ENCODE measurements at regions not wholly inside any gene's neighbourhood (a gene's known extent, or its start where the extent isn't known, plus 50 kb on each side); places are given as distances from the start of the nearest gene placed in this dataset.

DNA sequence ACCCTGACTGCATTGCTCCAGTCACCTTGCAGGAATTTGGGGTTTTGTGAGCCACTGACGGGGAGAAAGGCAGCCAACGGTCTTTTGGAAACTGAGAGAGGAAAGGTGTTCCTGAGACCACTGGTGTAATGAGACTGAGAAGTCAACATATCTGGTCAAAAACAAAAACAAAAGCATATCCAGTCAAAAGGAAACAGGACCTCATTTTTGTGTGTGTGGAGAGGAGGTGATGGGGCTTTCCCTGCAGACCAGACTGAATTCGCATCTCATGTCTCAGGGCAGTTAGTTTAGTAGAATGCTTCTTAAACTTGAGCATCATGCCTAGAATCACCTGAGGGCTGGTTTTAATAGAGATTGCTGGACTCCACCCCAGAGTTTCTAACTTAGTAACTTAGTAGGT is 198.4 kb downstream of the COPRS start:
- Histone ChIP-seq H2AFZ (ENCODE audit: low read length) (no peak overlapping the region), H3K4me3 (ENCODE audit: extremely low read depth in 1 of 4, insufficient read depth in 2 of 4, low read depth in 3 of 4, low read length in 4 of 4) (no peak overlapping the region), H2BK20ac (ENCODE audit: low read length) (no peak overlapping the region), H3K9ac (replicated peaks in 1 of 4; ENCODE audit: extremely low read depth in 1 of 4, low read depth in 3 of 4, low read length in 3 of 4) (no peak overlapping the region), H3K56ac (replicated peaks; ENCODE audit: insufficient read length, low read depth, low read length) (no peak overlapping the region), H3K23ac (ENCODE audit: insufficient read length) (no peak overlapping the region), H2BK15ac (ENCODE audit: low read length) (no peak overlapping the region), H4K20me1 (replicated peaks in 1 of 2; ENCODE audit: control insufficient read depth in 1 of 2, insufficient read depth in 2 of 2, low read length in 2 of 2) (no peaks in the 10 kb centered on the region), H4K5ac (ENCODE audit: insufficient read length, low read depth, low read length) (no peak overlapping the region), H4K91ac (replicated peaks; ENCODE audit: insufficient read length, low read length) (no peak overlapping the region), H3K79me2 (ENCODE audit: control insufficient read depth in 1 of 2, insufficient read depth in 2 of 2, low read length in 2 of 2) (no peaks in the 10 kb centered on the region), H4K8ac (ENCODE audit: extremely low read depth, insufficient read depth, low read length) (no peak overlapping the region), H3K27me3 (replicated peaks in 1 of 4; ENCODE audit: control insufficient read depth in 3 of 4, extremely low read depth in 1 of 4, insufficient read depth in 3 of 4, low read length in 3 of 4) (no peaks in the 10 kb centered on the region), H3K9me3 (ENCODE audit: insufficient read depth in 2 of 2, low read depth in 1 of 2, low read length in 1 of 2) (peaks cover 6 to 10% of the 10 kb centered on the region in 2 experiments; a peak in 2 of 4 replicates), H3K4me2 (ENCODE audit: insufficient read depth in 1 of 2, low read depth in 2 of 2, low read length in 2 of 2) (no peak overlapping the region), H3K23me2 (ENCODE audit: low read depth, low read length) (no peaks in the 10 kb centered on the region), H2BK12ac (ENCODE audit: low read depth, low read length) (no peak overlapping the region), H3K27ac (ENCODE audit: low read depth, low read length) (no peak overlapping the region), H2BK120ac (replicated peaks; ENCODE audit: low read depth, low read length) (no peak overlapping the region), H3K79me1 (ENCODE audit: low read depth, low read length) (no peaks in the 10 kb centered on the region), H3K4ac (replicated peaks; ENCODE audit: insufficient read length, low read depth, low read length) (peak overlapping the region; percentile 21), H2AK5ac (ENCODE audit: low read depth, low read length) (no peak overlapping the region), H3K18ac (ENCODE audit: extremely low read depth, low read length) (no peak overlapping the region), H3K14ac (ENCODE audit: insufficient read length) (no peak overlapping the region), H3K4me1 (replicated peaks in 1 of 4; ENCODE audit: control insufficient read depth in 3 of 4, insufficient read depth in 4 of 4, low read length in 3 of 4) (no peaks in the 10 kb centered on the region), H2BK5ac (ENCODE audit: low read depth, low read length) (no peak overlapping the region), H3K36me3 (ENCODE audit: control insufficient read depth in 2 of 4, insufficient read depth in 4 of 4, low read length in 3 of 4) (no peaks in the 10 kb centered on the region)
- DNase-seq (ENCODE audit: low read depth in 1 of 2, low spot score in 2 of 2) (no peak), FAIRE-seq (no peak)
- ChIA-PET CTCF (ENCODE audit: partially characterized antibody) (no interaction called here), POLR2A (ENCODE audit: partially characterized antibody) (no interaction called here)
- TF ChIP-seq PHF8 (conservative IDR thresholded peaks at IDR 0.05; ENCODE audit: low read depth, low read length) (no peak), TEAD4 (IDR thresholded peaks at IDR 0.05; ENCODE audit: low read depth, low read length) (no peak), ASH2L (IDR thresholded peaks at IDR 0.05; ENCODE audit: low read length) (no peak), NRF1 (IDR thresholded peaks at IDR 0.05; ENCODE audit: low read depth, low read length) (no peak), JUN (IDR thresholded peaks at IDR 0.05; ENCODE audit: low read depth, low read length) (no peak), CHD1 (IDR thresholded peaks at IDR 0.05; ENCODE audit: low read depth, low read length) (no peak), KDM5A (IDR thresholded peaks at IDR 0.05; ENCODE audit: low read length) (no peak), ZNF274 (IDR thresholded peaks at IDR 0.05; ENCODE audit: borderline replicate concordance, extremely low read depth, low read length) (no peak), RFX5 (IDR thresholded peaks at IDR 0.05; ENCODE audit: borderline replicate concordance, low read depth, low read length) (no peak), SP2 (IDR thresholded peaks at IDR 0.05; ENCODE audit: low read length) (no peak), SAP30 (IDR thresholded peaks at IDR 0.05; ENCODE audit: insufficient read depth, insufficient replicate concordance, low read length) (no peak)
- WGBS, 2 experiments (ENCODE audit: extremely low coverage in 1 of 2, insufficient coverage in 1 of 2, insufficient read length in 1 of 2, insufficient replicate concordance in 2 of 2, low coverage in 1 of 2, low lambda C conversion rate in 2 of 2, missing lambda C conversion rate in 1 of 2), result 85% methylated on average over 3 of the region's 3 CpGs; no CpG with 5 or more reads in 1 of the 2 experiments

Data from H1 (cell line).